ENCODE measurements at regions not wholly inside any gene's neighbourhood (a gene's known extent, or its start where the extent isn't known, plus 50 kb on each side); places are given as distances from the start of the nearest gene placed in this dataset.

DNA sequence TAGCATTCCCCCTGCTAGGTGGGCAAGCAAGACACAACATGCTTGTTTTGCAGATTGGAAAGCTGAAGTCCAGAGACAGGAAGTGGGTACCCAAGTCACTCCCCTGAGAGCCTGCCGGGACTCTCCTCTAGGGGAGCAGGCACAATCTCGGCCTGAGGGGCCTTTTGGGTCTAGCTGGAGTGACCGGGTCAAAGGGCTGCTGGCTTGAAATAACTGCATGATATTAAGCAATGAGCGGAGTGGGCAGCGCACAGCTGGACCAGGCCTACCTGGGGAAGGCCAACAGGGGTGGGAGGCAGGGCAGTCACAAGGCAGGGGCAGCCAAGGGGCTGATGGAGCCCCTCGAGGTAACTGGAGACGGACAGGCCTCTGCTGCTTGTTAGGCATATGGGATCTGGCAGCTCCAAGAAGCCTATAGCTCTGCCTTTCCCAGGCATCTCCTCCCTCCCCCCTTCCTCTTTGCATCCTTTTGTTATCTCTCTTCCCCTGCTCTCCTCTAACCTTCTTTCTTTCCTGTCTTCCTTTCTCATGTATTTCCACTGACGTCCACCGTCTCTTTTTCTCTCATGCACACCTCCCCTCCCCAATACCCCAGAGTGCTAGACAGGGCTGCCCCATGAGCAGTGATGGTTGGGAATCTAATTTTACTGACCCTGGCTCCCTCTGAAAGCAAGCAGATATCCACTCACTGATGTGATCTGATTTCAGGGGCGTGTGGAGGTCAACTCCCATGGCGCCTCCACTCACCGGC is 237.5 kb downstream of the LOXHD1 start:
- H3K4me3 ChIP-seq (ENCODE audit: low read depth, low read length), result no peak overlapping the region
- TF ChIP-seq, protein P1, sequence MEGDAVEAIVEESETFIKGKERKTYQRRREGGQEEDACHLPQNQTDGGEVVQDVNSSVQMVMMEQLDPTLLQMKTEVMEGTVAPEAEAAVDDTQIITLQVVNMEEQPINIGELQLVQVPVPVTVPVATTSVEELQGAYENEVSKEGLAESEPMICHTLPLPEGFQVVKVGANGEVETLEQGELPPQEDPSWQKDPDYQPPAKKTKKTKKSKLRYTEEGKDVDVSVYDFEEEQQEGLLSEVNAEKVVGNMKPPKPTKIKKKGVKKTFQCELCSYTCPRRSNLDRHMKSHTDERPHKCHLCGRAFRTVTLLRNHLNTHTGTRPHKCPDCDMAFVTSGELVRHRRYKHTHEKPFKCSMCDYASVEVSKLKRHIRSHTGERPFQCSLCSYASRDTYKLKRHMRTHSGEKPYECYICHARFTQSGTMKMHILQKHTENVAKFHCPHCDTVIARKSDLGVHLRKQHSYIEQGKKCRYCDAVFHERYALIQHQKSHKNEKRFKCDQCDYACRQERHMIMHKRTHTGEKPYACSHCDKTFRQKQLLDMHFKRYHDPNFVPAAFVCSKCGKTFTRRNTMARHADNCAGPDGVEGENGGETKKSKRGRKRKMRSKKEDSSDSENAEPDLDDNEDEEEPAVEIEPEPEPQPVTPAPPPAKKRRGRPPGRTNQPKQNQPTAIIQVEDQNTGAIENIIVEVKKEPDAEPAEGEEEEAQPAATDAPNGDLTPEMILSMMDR (IDR thresholded peaks at IDR 0.05; ENCODE audit: low read depth, low read length), result no peak

DNA sequence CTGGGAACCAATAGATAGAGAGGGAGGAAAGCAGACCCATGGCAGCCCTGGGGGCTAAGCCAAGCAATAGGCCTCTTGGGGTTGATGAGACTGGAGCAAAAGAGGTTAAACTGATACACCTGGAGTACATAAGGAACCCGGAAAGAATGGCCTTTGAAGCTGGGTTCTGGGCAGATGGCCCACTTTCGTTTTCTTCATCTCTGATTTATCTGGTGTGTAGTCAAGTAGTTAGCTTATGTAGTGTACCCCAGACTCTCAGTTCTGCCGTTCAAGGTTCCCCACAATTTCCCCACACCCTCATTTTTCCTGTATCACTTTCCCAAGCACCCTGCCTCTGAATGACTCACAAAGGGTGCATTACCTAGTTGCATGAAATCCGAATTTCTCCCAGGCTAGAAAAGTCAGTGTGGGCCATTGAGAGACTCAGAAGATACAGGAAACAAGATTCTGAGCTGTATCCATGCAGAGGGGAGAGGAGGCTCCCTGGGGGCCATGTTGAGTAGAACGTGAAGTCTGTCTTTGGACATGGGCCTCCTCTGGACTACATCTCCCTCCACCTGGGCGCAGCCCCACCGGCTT is 235.0 kb downstream of the LOXHD1 start:
- H3K4me3 ChIP-seq (ENCODE audit: low read depth, low read length), result no peak overlapping the region
- TF ChIP-seq, protein P1 (IDR thresholded peaks at IDR 0.05; ENCODE audit: low read depth, low read length), result no peak

DNA sequence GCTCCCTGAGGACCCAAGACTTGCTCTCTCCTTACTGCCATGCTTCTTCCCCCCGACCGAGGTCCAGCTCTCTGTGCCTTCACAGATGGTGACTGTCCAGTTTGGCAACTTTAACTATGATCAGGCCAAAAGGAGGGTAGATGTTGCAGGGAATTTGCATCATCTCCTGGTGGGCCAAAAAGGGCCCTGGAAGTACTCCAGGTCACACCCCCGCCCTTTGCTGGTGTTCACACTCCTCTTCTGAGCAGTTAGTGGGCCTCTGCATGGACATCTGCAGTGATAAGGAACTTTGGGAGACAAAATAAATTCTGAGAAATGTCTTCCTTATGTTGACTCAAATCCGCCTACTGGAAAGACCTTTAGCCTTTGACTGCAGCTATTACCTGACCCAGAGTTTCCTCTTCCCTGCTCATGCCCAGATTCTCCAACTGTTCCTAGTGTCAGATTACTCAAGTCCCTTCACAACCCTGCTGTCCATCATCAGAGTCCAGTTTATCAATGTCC is 234.4 kb downstream of the LOXHD1 start:
- no peak overlapping the region for H3K4me3 ChIP-seq (ENCODE audit: low read depth, low read length)
- TF ChIP-seq, protein P1 (IDR thresholded peaks at IDR 0.05; ENCODE audit: low read depth, low read length), result no peak

DNA sequence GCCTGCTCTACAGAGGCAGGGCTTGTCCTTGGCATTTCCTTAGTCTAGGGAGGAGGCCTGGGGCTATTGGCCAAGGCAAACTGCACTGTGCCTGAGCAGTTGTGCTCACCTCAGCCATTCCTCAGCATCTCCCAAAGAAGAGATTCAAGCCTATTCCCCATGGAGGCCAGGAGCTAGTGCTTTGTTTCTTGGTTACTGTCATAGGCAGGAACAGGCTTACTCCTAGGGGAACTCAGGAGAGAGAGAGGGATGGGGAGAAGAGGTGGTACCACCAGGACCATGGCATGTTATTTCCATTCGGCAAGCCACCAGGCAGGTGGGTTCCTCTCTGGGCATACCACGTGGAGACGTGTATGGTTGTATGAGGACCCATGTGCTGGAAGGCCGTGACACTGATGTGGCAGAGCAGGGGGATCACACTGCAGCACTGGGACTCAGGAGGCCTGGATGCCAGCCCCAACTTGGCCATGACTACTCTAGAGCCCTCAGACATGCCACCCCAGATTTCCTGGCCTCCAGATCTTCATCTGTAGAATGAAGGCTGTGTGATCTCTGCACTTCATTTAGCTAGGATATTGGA is 233.7 kb downstream of the LOXHD1 start:
- no peak overlapping the region for H3K4me3 ChIP-seq (ENCODE audit: low read depth, low read length)
- TF ChIP-seq, protein P1 (IDR thresholded peaks at IDR 0.05; ENCODE audit: low read depth, low read length), result no peak

DNA sequence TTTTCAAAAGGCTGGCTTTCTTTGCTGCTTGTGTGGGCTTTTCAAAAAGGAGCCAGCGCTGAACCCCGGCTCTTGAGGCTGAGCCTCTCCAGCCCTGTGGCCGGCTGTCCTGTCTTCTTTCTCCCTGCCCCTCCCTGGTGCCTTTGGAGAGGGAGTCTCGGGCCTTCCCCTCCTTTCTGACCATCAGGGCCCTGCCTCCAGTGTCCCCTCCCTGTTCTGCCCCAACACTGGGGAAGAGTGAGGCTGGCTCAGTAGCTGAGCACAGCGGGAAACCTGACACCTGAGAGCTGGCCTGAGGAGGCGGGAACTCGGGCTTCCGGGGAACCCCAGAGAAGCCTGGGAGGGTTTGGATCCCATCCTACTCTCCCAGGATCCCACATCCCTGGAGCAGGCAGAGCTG is 232.1 kb downstream of the LOXHD1 start:
- TF ChIP-seq, protein P1 (IDR thresholded peaks at IDR 0.05; ENCODE audit: low read depth, low read length), result no peak

DNA sequence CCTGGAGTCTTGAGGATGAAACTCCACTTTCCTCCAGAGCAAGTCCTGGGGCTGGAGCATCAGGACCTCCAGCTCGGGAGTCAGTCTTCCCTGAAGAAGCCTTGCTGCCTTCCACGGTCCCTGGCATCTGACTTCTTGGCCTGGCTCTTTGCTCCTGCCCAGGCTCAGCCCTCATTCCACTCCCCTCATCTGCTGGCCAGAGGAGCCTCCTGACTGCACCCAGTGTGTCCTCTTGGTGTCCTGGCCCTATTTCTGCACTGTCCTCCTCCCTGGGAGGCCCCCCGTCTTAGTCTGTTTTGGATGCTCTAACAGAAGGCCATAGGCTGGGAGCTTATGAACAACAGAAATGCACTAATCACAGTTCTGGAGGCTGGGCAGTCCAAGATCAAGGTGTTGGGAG is 231.5 kb downstream of the LOXHD1 start:
- no peak overlapping the region for H3K4me3 ChIP-seq (ENCODE audit: low read depth, low read length)
- TF ChIP-seq, protein P1 (IDR thresholded peaks at IDR 0.05; ENCODE audit: low read depth, low read length), result no peak

More for the DNA sequence above, 232.1 kb downstream of the LOXHD1 start:
- no peak overlapping the region for H3K4me3 ChIP-seq (ENCODE audit: low read depth, low read length)

Measured in WI38 (cell line).